ENCODE measurements at regions not wholly inside any gene's neighbourhood (a gene's known extent, or its start where the extent isn't known, plus 50 kb on each side); places are given as distances from the start of the nearest gene placed in this dataset.
A peak's percentile ranks its signal among the peaks of the same experiment; 100 is the strongest.
"Not testable (repeated sequence)": the region's sequence is repeated elsewhere in the genome, so short reads cannot be mapped to it uniquely, and the experiment has no call there.

GRCh38 chr18:73153271-73153670 lies 285.5 kb upstream of the NETO1 start:
- no peak for DNase-seq

- DNase-seq = no peak
These were observed 283.3 kb upstream of the NETO1 start for GRCh38 chr18:73151086-73151485.

GRCh38 chr18:73150199-73150598 lies 282.4 kb upstream of the NETO1 start:
- peak; percentile 12 for DNase-seq

- no peak for DNase-seq
These were observed 279.8 kb upstream of the NETO1 start for GRCh38 chr18:73147590-73147989.

- no peak for DNase-seq
These were observed 276.2 kb upstream of the NETO1 start for GRCh38 chr18:73144030-73144429.

- DNase-seq = peak; percentile 73
These were observed 268.3 kb upstream of the NETO1 start for GRCh38 chr18:73136134-73136533.

GRCh38 chr18:73124175-73124574 lies 256.4 kb upstream of the NETO1 start:
- no peak for DNase-seq

GRCh38 chr18:73121207-73121606 lies 253.4 kb upstream of the NETO1 start:
- no peak for DNase-seq

GRCh38 chr18:73120626-73121025 lies 252.8 kb upstream of the NETO1 start:
- DNase-seq = no peak

GRCh38 chr18:73119574-73119973 lies 251.8 kb upstream of the NETO1 start:
- DNase-seq = peak; percentile 27

- DNase-seq = peak; percentile 17
These were observed 250.5 kb upstream of the NETO1 start for GRCh38 chr18:73118121-73118816.

GRCh38 chr18:73110307-73110706 lies 242.5 kb upstream of the NETO1 start:
- peak; percentile 49 for DNase-seq

GRCh38 chr18:73101977-73102376 lies 234.2 kb upstream of the NETO1 start:
- no peak for DNase-seq

- not testable (repeated sequence) for DNase-seq
These were observed 233.7 kb upstream of the NETO1 start for GRCh38 chr18:73101491-73101890.

GRCh38 chr18:73099759-73100158 lies 232.0 kb upstream of the NETO1 start:
- DNase-seq = no peak

GRCh38 chr18:73093687-73094250 lies 226.0 kb upstream of the NETO1 start:
- DNase-seq = no peak

GRCh38 chr18:73088445-73088844 lies 220.7 kb upstream of the NETO1 start:
- DNase-seq = no peak

- DNase-seq = no peak
These were observed 219.6 kb upstream of the NETO1 start for GRCh38 chr18:73087282-73087977.

GRCh38 chr18:73079920-73080319 lies 212.1 kb upstream of the NETO1 start:
- DNase-seq = no peak

GRCh38 chr18:73060666-73061288 lies 193.0 kb upstream of the NETO1 start:
- DNase-seq = no peak

GRCh38 chr18:73059280-73059679 lies 191.5 kb upstream of the NETO1 start:
- no peak for DNase-seq

GRCh38 chr18:73047688-73048087 lies 179.9 kb upstream of the NETO1 start:
- peak; percentile 8 for DNase-seq

- no peak for DNase-seq
These were observed 177.2 kb upstream of the NETO1 start for GRCh38 chr18:73045037-73045436.

GRCh38 chr18:73043611-73044010 lies 175.8 kb upstream of the NETO1 start:
- no peak for DNase-seq
